ENCODE measurements at regions not wholly inside any gene's neighbourhood (a gene's known extent, or its start where the extent isn't known, plus 50 kb on each side); places are given as distances from the start of the nearest gene placed in this dataset.

DNA sequence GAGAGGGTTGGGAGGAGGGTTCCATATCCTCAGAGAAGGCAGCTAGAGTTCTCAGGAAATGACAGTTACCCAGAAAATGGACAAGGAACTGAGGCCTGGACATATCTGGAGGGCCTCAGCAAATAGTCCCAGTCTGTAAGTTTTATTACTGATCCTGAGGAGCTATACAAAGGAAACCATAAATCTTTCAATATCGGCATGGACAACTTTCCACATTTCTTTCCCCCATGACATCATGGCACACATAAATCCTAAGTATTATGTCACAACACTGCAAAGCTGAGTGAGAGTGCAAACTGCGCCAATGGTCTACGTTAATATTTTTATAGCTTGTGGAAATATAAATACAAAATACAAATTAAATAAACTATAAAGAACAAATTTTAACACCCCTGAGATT is 1356.2 kb upstream of the C9orf72 start:
- Histone ChIP-seq H3K9me3 (no peaks in the 10 kb centered on the region), H3K4me1 (no peaks in the 10 kb centered on the region), H3K27me3 (peaks cover 0 to 33% (median 0%) of the 10 kb centered on the region in 4 donors), H3K27ac (no peak overlapping the region), H3K36me3 (no peaks in the 10 kb centered on the region), H3K4me3 (no peak overlapping the region)
- no peak for DNase-seq
- TF ChIP-seq, protein P1, sequence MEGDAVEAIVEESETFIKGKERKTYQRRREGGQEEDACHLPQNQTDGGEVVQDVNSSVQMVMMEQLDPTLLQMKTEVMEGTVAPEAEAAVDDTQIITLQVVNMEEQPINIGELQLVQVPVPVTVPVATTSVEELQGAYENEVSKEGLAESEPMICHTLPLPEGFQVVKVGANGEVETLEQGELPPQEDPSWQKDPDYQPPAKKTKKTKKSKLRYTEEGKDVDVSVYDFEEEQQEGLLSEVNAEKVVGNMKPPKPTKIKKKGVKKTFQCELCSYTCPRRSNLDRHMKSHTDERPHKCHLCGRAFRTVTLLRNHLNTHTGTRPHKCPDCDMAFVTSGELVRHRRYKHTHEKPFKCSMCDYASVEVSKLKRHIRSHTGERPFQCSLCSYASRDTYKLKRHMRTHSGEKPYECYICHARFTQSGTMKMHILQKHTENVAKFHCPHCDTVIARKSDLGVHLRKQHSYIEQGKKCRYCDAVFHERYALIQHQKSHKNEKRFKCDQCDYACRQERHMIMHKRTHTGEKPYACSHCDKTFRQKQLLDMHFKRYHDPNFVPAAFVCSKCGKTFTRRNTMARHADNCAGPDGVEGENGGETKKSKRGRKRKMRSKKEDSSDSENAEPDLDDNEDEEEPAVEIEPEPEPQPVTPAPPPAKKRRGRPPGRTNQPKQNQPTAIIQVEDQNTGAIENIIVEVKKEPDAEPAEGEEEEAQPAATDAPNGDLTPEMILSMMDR (IDR thresholded peaks at IDR 0.05): no peak
- no peak for TF ChIP-seq POLR2A (IDR thresholded peaks at IDR 0.05)
- intact Hi-C loops (cut with DNase I): no loop called here
- WGBS, 2 donors: 71 to 82% methylated on average over 3 of the region's 3 CpGs

DNA sequence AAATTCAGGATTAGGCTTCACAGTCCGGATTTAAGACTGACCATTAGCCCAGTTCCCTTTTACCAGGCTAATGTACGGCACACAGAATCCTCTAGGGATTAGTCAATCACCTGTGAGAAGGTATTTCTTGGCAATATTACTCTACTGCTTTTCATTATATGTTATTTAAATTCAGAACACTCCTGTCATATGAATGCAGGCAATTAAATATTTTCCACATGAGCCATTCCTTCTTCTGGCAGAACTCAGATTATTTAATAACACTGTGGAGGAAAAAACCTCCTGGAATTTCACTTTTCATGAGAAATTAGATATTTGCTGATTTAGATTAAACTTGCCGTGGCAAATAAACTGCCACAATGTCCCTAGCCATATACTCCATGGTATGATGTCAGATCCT is 1357.5 kb upstream of the C9orf72 start:
- WGBS, 2 donors: 63 to 65% methylated on average over 3 of the region's 3 CpGs
- H3K36me3 ChIP-seq: no peaks in the 10 kb centered on the region
- no peak overlapping the region for H3K27ac ChIP-seq
- H3K4me1 ChIP-seq: no peaks in the 10 kb centered on the region
- DNase-seq: no peak
- no peaks in the 10 kb centered on the region for H3K9me3 ChIP-seq
- TF ChIP-seq, protein P1 (IDR thresholded peaks at IDR 0.05): no peak
- no peak for TF ChIP-seq POLR2A (IDR thresholded peaks at IDR 0.05)
- intact Hi-C loops (cut with DNase I): no loop called here
- H3K4me3 ChIP-seq: no peak overlapping the region
- H3K27me3 ChIP-seq: peaks cover 0 to 28% (median 0%) of the 10 kb centered on the region in 4 donors

DNA sequence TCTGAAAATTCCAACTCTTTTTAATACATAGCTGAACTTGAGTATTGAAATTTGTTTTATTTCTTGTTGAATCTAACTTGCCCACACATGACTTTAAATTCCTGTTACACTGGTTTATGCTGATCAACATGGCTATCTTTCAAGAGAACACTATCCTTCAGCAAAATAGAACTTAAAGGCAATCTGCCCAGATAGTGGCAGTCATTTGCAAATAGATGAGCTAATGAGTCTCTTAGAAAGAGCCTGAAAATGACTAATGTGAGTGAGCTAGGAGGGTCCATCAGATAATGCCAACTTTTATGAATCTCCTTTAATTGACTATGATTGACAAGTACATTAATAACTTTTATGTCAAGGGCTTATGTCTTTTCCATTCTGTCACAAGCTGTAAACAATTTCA is 1360.8 kb upstream of the C9orf72 start:
- H3K4me3 ChIP-seq: no peak overlapping the region
- DNase-seq: no peak
- intact Hi-C loops (cut with DNase I): no loop called here
- peaks cover 0 to 14% (median 0%) of the 10 kb centered on the region in 4 donors for H3K27me3 ChIP-seq
- no peak for TF ChIP-seq POLR2A (IDR thresholded peaks at IDR 0.05)
- TF ChIP-seq, protein P1 (IDR thresholded peaks at IDR 0.05): no peak
- no peaks in the 10 kb centered on the region for H3K36me3 ChIP-seq
- no peaks in the 10 kb centered on the region for H3K9me3 ChIP-seq
- H3K27ac ChIP-seq: no peak overlapping the region
- H3K4me1 ChIP-seq: no peaks in the 10 kb centered on the region

DNA sequence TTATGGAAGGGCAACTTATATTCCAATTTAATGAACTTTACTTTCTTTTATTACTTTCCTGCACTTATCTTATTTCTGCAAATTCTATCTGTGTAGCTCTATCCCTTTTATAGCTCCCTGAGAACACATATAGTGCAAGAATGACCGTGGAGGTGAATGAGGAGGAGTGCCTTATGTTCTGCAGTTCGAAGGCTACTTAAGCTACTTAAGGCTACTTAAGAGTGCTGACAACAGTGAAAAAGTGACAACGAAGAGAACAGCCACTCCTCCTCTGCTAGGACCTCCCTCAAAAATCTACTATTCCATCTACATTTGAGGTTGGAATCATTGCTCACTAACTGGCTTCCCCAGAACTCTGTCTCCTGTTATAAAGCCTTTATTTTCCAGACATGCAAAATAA is 1365.7 kb upstream of the C9orf72 start:
- Histone ChIP-seq H3K9me3 (no peaks in the 10 kb centered on the region), H3K36me3 (no peaks in the 10 kb centered on the region), H3K4me3 (no peak overlapping the region), H3K27me3 (no peaks in the 10 kb centered on the region), H3K27ac (no peak overlapping the region), H3K4me1 (no peaks in the 10 kb centered on the region)
- DNase-seq: no peak
- intact Hi-C loops (cut with DNase I): no loop called here
- WGBS, 2 donors: 38 to 56% methylated on average over 3 of the region's 3 CpGs
- TF ChIP-seq, protein P1 (IDR thresholded peaks at IDR 0.05): no peak
- no peak for TF ChIP-seq POLR2A (IDR thresholded peaks at IDR 0.05)

DNA sequence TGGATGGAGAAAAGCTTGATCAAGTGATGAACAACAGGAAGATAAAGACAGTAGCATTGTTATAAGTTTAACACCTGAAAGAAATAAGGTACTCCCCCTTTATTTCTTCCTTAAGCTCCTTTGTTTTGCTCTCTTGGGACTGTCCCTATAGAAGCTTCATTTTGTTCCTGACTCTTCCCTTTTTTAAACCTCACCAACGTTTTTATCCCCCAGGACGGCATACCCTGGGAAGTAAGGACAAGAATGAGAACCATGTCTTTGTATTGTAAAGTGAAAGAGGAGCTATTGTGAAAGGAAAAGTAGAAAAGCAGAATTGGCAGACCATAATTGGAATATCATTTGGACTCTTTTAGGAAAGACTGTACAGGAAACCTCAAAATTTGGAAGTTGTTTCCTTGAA is 1368.6 kb upstream of the C9orf72 start:
- H3K27me3 ChIP-seq: no peaks in the 10 kb centered on the region
- intact Hi-C loops (cut with DNase I): no loop called here
- no peaks in the 10 kb centered on the region for H3K36me3 ChIP-seq
- H3K4me1 ChIP-seq: no peaks in the 10 kb centered on the region
- H3K4me3 ChIP-seq: no peak overlapping the region
- H3K27ac ChIP-seq: no peak overlapping the region
- 20 to 38% methylated on average over 2 of the region's 2 CpGs for WGBS, 2 donors
- no peak for DNase-seq
- no peaks in the 10 kb centered on the region for H3K9me3 ChIP-seq
- no peak for TF ChIP-seq POLR2A (IDR thresholded peaks at IDR 0.05)
- TF ChIP-seq, protein P1 (IDR thresholded peaks at IDR 0.05): no peak
